ENCODE measurements at regions not wholly inside any gene's neighbourhood (a gene's known extent, or its start where the extent isn't known, plus 50 kb on each side); places are given as distances from the start of the nearest gene placed in this dataset.

DNA sequence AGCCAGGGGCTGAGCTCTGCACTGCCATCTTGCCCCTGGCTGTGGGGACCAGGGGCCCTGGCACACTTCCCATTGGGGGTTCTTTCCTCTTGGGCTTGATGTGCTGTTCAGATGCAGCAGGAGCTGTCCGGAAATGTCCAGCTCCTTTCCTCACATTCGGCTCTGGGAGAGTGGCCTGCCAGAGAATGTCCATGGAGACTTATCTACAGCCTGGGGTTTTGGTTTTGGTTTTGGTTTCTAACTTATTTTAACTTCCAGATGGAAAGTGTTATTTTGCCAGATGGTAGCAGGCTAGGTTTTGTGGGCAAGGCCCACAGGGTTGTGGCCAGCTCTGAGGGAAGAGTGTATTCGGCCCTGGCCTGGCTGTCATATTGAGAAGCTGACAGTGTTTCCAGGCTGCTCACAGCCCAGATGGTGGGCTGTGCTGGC is 177.3 kb downstream of the ANKRD30B start (continued):
- TF ChIP-seq CENPX (CRISPR knock-in tag; IDR thresholded peaks at IDR 0.05) (no peak), NR2F2 (IDR thresholded peaks at IDR 0.05; ENCODE audit: borderline replicate concordance, low read depth) (no peak), POLR2AphosphoS2 (IDR thresholded peaks at IDR 0.05; ENCODE audit: low read depth, low read length) (no peak), MYC (CRISPR knock-in tag; IDR thresholded peaks at IDR 0.05; ENCODE audit: borderline replicate concordance) (no peak)
- TF ChIP-seq, protein P1, sequence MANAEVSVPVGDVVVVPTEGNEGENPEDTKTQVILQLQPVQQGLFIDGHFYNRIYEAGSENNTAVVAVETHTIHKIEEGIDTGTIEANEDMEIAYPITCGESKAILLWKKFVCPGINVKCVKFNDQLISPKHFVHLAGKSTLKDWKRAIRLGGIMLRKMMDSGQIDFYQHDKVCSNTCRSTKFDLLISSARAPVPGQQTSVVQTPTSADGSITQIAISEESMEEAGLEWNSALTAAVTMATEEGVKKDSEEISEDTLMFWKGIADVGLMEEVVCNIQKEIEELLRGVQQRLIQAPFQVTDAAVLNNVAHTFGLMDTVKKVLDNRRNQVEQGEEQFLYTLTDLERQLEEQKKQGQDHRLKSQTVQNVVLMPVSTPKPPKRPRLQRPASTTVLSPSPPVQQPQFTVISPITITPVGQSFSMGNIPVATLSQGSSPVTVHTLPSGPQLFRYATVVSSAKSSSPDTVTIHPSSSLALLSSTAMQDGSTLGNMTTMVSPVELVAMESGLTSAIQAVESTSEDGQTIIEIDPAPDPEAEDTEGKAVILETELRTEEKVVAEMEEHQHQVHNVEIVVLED (CRISPR knock-in tag; IDR thresholded peaks at IDR 0.05; ENCODE audit: borderline replicate concordance) = no peak

DNA sequence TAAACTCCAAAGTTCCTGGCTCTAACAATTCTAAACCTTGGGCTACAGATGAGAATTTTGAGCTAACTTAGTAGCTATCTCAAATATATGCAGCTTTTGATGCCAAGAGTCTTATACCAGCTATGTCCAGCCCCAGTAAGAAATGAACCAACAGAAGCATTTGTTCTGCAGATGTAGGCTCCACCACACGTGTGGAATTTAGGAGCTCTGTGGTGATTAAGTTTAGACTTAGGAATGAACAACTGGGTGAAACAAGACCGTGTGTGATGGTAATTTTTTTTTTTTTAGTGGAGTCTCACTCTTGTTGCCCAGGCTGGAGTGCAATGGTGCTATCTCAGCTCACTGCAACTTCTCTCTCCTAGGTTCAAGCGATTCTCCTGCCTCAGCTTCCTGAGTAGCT is 179.7 kb downstream of the ANKRD30B start:
- in situ Hi-C loops (cut with HindIII; ENCODE audit: extremely low pct_ligation_motif_present, low pct_unique_long_range_greater_than_20kb) = no loop called here

More for the DNA sequence above, 179.7 kb downstream of the ANKRD30B start:
- POLR2A ChIA-PET = no interaction called here
- H4K20me1 ChIP-seq (ENCODE audit: insufficient read depth, low read length) = no peaks in the 10 kb centered on the region
- H3K9ac ChIP-seq (ENCODE audit: insufficient read depth, low read depth, low read length) = no peak overlapping the region
- H3K27me3 ChIP-seq (ENCODE audit: control insufficient read depth in 1 of 2, insufficient read depth in 2 of 2, low read length in 2 of 2) = no peaks in the 10 kb centered on the region; a peak in 1 of 5 replicates
- intact Hi-C loops (cut with micrococcal nuclease; ENCODE audit: unreplicated experiment) = no loop called here
- no peaks in the 10 kb centered on the region for H3K36me3 ChIP-seq (replicated peaks in 1 of 2; ENCODE audit: control insufficient read depth in 1 of 2, insufficient read depth in 2 of 2, low read length in 2 of 2)
- H3K4me1 ChIP-seq (ENCODE audit: insufficient read depth, low read length) = no peaks in the 10 kb centered on the region
- no peak for TF ChIP-seq CHD2 (IDR thresholded peaks at IDR 0.05; ENCODE audit: low read depth, low read length)
- no peak for TF ChIP-seq NR2F6 (IDR thresholded peaks at IDR 0.05)
- TF ChIP-seq NR2F6 (CRISPR knock-in tag; IDR thresholded peaks at IDR 0.05) = no peak
- TF ChIP-seq ZNF572 (CRISPR knock-in tag; IDR thresholded peaks at IDR 0.05) = no peak
- TF ChIP-seq SIN3A (IDR thresholded peaks at IDR 0.05; ENCODE audit: borderline replicate concordance, low read depth, low read length) = no peak
- TF ChIP-seq MYNN (CRISPR knock-in tag; IDR thresholded peaks at IDR 0.05; ENCODE audit: low read depth) = no peak
- TF ChIP-seq, protein P2, sequence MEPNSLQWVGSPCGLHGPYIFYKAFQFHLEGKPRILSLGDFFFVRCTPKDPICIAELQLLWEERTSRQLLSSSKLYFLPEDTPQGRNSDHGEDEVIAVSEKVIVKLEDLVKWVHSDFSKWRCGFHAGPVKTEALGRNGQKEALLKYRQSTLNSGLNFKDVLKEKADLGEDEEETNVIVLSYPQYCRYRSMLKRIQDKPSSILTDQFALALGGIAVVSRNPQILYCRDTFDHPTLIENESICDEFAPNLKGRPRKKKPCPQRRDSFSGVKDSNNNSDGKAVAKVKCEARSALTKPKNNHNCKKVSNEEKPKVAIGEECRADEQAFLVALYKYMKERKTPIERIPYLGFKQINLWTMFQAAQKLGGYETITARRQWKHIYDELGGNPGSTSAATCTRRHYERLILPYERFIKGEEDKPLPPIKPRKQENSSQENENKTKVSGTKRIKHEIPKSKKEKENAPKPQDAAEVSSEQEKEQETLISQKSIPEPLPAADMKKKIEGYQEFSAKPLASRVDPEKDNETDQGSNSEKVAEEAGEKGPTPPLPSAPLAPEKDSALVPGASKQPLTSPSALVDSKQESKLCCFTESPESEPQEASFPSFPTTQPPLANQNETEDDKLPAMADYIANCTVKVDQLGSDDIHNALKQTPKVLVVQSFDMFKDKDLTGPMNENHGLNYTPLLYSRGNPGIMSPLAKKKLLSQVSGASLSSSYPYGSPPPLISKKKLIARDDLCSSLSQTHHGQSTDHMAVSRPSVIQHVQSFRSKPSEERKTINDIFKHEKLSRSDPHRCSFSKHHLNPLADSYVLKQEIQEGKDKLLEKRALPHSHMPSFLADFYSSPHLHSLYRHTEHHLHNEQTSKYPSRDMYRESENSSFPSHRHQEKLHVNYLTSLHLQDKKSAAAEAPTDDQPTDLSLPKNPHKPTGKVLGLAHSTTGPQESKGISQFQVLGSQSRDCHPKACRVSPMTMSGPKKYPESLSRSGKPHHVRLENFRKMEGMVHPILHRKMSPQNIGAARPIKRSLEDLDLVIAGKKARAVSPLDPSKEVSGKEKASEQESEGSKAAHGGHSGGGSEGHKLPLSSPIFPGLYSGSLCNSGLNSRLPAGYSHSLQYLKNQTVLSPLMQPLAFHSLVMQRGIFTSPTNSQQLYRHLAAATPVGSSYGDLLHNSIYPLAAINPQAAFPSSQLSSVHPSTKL (CRISPR knock-in tag; IDR thresholded peaks at IDR 0.05) = no peak
- TF ChIP-seq, protein P3, sequence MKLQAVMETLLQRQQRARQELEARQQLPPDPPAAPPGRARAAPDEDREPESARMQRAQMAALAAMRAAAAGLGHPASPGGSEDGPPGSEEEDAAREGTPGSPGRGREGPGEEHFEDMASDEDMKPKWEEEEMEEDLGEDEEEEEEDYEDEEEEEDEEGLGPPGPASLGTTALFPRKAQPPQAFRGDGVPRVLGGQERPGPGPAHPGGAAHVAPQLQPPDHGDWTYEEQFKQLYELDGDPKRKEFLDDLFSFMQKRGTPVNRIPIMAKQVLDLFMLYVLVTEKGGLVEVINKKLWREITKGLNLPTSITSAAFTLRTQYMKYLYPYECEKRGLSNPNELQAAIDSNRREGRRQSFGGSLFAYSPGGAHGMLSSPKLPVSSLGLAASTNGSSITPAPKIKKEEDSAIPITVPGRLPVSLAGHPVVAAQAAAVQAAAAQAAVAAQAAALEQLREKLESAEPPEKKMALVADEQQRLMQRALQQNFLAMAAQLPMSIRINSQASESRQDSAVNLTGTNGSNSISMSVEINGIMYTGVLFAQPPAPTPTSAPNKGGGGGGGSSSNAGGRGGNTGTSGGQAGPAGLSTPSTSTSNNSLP (IDR thresholded peaks at IDR 0.05; ENCODE audit: low read depth, low read length) = no peak
- DNase-seq (ENCODE audit: low spot score) (no peak), ATAC-seq (no peak), FAIRE-seq (no peak)
- H3K4me3 ChIP-seq (replicated peaks in 1 of 3; ENCODE audit: insufficient read depth in 1 of 3, low read depth in 2 of 3, low read length in 3 of 3) = no peak overlapping the region
- WGBS (ENCODE audit: low lambda C conversion rate) = 0% methylated on average over 3 of the region's 3 CpGs
- H3K27ac ChIP-seq (ENCODE audit: extremely low read length, insufficient read depth, low read length) = no peak overlapping the region
- no TSS peak for BruUV-seq (replicated peaks)
- no peak overlapping the region for H3K4me2 ChIP-seq (ENCODE audit: low read depth, low read length)
- CTCF ChIA-PET (ENCODE audit: low intra/inter-chr PET ratio, low total read pairs) = no interaction called here
- H3K79me2 ChIP-seq (ENCODE audit: insufficient read depth, low read length) = no peaks in the 10 kb centered on the region
- no peaks in the 10 kb centered on the region for H3K9me3 ChIP-seq (ENCODE audit: low read length)
- no peak overlapping the region for H2AFZ ChIP-seq (ENCODE audit: low read length)
